SK-N-SH (cell line): ENCODE measurements at regions not wholly inside any gene's neighbourhood (a gene's known extent, or its start where the extent isn't known, plus 50 kb on each side); places are given as distances from the start of the nearest gene placed in this dataset.

Experiments used
- CTCF ChIA-PET: fragments of 300-600, 350-600 bp; formaldehyde crosslinking; extraction: SDS; loops from one replicate; lab custom pipeline; 2021; lab: Yijun Ruan, JAX
- POLR2A ChIA-PET: fragments of 350-600 bp; sonication (Branson Sonifier 250); formaldehyde crosslinking; extraction: SDS; loops from one replicate; lab custom pipeline; 2020; ENCODE audit warnings: antibody characterized with exemption, inconsistent platforms; lab: Yijun Ruan, JAX
- DNase-seq: peaks from one replicate; pipeline ENCODE4 v3.0.0; 2012
- H2AFZ ChIP-seq: fragments of 200-600 bp; sonication (generic); 2 replicates; pipeline ENCODE4 v1.8.1; 2016; ENCODE audit warnings: antibody characterized with exemption, mild to moderate bottlenecking, low read depth
- H3F3A ChIP-seq: fragments of 200-600 bp; sonication (generic); replicated peaks from 2 replicates; pipeline ENCODE3; 2016; ENCODE audit warnings: antibody characterized with exemption, mild to moderate bottlenecking; ENCODE audit not compliant: insufficient read depth
- H3K27ac ChIP-seq, 2 experiments: fragments of 200-500 bp in 1 of 2; fragments of 200-600 bp in 1 of 2; sonication (Bioruptor generic) in 1 of 2; sonication (generic), shearing (Covaris generic) in 1 of 2; 2 replicates each; pipeline versions ENCODE4 v1.5.1 to v1.6.1; 2014 to 2016; ENCODE audit warnings: low read depth in 2 of 2, inconsistent platforms in 1 of 2, low read length in 1 of 2, mild to moderate bottlenecking in 1 of 2, mixed read lengths in 1 of 2
- H3K27me3 ChIP-seq: fragments of 200-600 bp; sonication (generic), shearing (Covaris generic); 2 replicates; pipeline ENCODE4 v1.6.1; 2016; ENCODE audit warnings: mixed run types; ENCODE audit not compliant: insufficient read depth
- H3K36me3 ChIP-seq, 2 experiments: fragments of 200-500 bp in 1 of 2; fragments of 200-600 bp in 1 of 2; sonication (Bioruptor generic) in 1 of 2; sonication (generic) in 1 of 2; replicated peaks in 1 of 2; 2 replicates each; pipeline versions ENCODE3 to v1.5.1; 2014 to 2016; ENCODE audit warnings: low read length in 1 of 2, mild to moderate bottlenecking in 1 of 2; ENCODE audit not compliant: insufficient read depth in 2 of 2, control insufficient read depth in 1 of 2
- H3K4me1 ChIP-seq, 2 experiments: fragments of 200-500 bp in 1 of 2; fragments of 200-600 bp in 1 of 2; sonication (Bioruptor generic) in 1 of 2; sonication (generic), shearing (Covaris generic) in 1 of 2; 2 replicates each; pipeline versions ENCODE4 v1.5.1 to v1.6.1; 2014 to 2016; ENCODE audit warnings: low read depth in 1 of 2, low read length in 1 of 2, mixed run types in 1 of 2; ENCODE audit not compliant: insufficient read depth in 2 of 2, control insufficient read depth in 1 of 2
- H3K4me2 ChIP-seq: fragments of 200-600 bp; sonication (generic), shearing (Covaris generic); 2 replicates; pipeline ENCODE4 v1.6.1; 2017; ENCODE audit warnings: mixed run types
- H3K4me3 ChIP-seq, 2 experiments: fragments of 200-500 bp in 1 of 2; fragments of 200-600 bp in 1 of 2; sonication (Bioruptor generic) in 1 of 2; sonication (generic), shearing (Covaris generic) in 1 of 2; 2 replicates each; pipeline versions ENCODE4 v1.5.1 to v1.8.1; 2014 to 2016; ENCODE audit warnings: low read depth in 2 of 2, inconsistent platforms in 1 of 2, low read length in 1 of 2, mild to moderate bottlenecking in 1 of 2, mixed read lengths in 1 of 2, moderate library complexity in 1 of 2
- H3K79me2 ChIP-seq: fragments of 200-600 bp; sonication (generic); 2 replicates; pipeline ENCODE4 v1.8.1; 2017; ENCODE audit warnings: mild to moderate bottlenecking; ENCODE audit not compliant: insufficient read depth
- H3K9ac ChIP-seq: fragments of 200-600 bp; sonication (generic); 2 replicates; pipeline ENCODE4 v1.6.1; 2017; ENCODE audit warnings: mixed run types
- H3K9me2 ChIP-seq: fragments of 200-600 bp; sonication (generic); 2 replicates; pipeline ENCODE4 v1.6.1; 2017; ENCODE audit warnings: mixed run types
- H3K9me3 ChIP-seq: fragments of 200-600 bp; sonication (generic); 2 replicates; pipeline ENCODE4 v1.6.1; 2017; ENCODE audit warnings: mixed run types, mild to moderate bottlenecking, moderate library complexity
- H4K20me1 ChIP-seq: fragments of 200-600 bp; sonication (generic); 2 replicates; pipeline ENCODE4 v1.6.1; 2017; ENCODE audit warnings: mild to moderate bottlenecking, mixed run types; ENCODE audit not compliant: insufficient read depth
- CHD2 ChIP-seq: fragments of 150-350 bp; IDR thresholded peaks from 2 replicates; pipeline ENCODE4 v1.6.1; 2018; ENCODE audit warnings: low read length; ENCODE audit not compliant: partially characterized antibody
- ELF1 ChIP-seq: IDR thresholded peaks from 2 replicates; pipeline ENCODE4 v1.4.0; 2012
- EP300 ChIP-seq, 2 experiments: IDR thresholded peaks; 2 replicates each; pipeline versions ENCODE4 v1.4.0 to v1.6.1; 2012; ENCODE audit warnings: borderline replicate concordance in 1 of 2, low read depth in 1 of 2, low read length in 1 of 2
- FOSL2 ChIP-seq: IDR thresholded peaks from 2 replicates; pipeline ENCODE4 v1.4.0; 2012; ENCODE audit warnings: low read depth, mild to moderate bottlenecking, moderate library complexity, borderline replicate concordance
- FOXJ3 ChIP-seq: sonication (generic); formaldehyde crosslinking; IDR thresholded peaks from 2 replicates; pipeline ENCODE4 v1.5.1; 2020; ENCODE audit warnings: mild to moderate bottlenecking, missing genetic modification reagents
- GABPA ChIP-seq: IDR thresholded peaks from 2 replicates; pipeline ENCODE4 v1.4.0; 2012; ENCODE audit warnings: low read depth, mild to moderate bottlenecking
- GATA2 ChIP-seq: sonication (generic); formaldehyde crosslinking; IDR thresholded peaks from 2 replicates; pipeline ENCODE4 v1.5.0; 2020; ENCODE audit warnings: mild to moderate bottlenecking, missing genetic modification reagents
- IRF3 ChIP-seq: fragments of 150-350 bp; IDR thresholded peaks from 2 replicates; pipeline ENCODE4 v1.6.1; 2016; ENCODE audit warnings: mild to moderate bottlenecking, low read depth, low read length
- PBX3 ChIP-seq: IDR thresholded peaks from 2 replicates; pipeline ENCODE4; 2012
- SIN3A ChIP-seq: IDR thresholded peaks from 2 replicates; pipeline ENCODE4 v1.6.1; 2012; ENCODE audit warnings: low read depth, mild to moderate bottlenecking, low read length, moderate library complexity, borderline replicate concordance
- SMC3 ChIP-seq: IDR thresholded peaks from 2 replicates; pipeline ENCODE4 v1.6.1; 2012; ENCODE audit warnings: low read depth, low read length, improper control_type of control experiment
- TAF1 ChIP-seq: IDR thresholded peaks from 2 replicates; pipeline ENCODE4 v1.6.1; 2012; ENCODE audit warnings: low read depth, mild to moderate bottlenecking, low read length, moderate library complexity, borderline replicate concordance
- ZBTB33 ChIP-seq: IDR thresholded peaks from 2 replicates; pipeline ENCODE4 v1.4.0; 2012; ENCODE audit warnings: low read depth, borderline replicate concordance
- WGBS: methylation state at CpG from one replicate; pipeline ENCODE4 v1.1.6; 2017; ENCODE audit warnings: low lambda C conversion rate; 5-methylcytosine and 5-hydroxymethylcytosine counted together

DNA sequence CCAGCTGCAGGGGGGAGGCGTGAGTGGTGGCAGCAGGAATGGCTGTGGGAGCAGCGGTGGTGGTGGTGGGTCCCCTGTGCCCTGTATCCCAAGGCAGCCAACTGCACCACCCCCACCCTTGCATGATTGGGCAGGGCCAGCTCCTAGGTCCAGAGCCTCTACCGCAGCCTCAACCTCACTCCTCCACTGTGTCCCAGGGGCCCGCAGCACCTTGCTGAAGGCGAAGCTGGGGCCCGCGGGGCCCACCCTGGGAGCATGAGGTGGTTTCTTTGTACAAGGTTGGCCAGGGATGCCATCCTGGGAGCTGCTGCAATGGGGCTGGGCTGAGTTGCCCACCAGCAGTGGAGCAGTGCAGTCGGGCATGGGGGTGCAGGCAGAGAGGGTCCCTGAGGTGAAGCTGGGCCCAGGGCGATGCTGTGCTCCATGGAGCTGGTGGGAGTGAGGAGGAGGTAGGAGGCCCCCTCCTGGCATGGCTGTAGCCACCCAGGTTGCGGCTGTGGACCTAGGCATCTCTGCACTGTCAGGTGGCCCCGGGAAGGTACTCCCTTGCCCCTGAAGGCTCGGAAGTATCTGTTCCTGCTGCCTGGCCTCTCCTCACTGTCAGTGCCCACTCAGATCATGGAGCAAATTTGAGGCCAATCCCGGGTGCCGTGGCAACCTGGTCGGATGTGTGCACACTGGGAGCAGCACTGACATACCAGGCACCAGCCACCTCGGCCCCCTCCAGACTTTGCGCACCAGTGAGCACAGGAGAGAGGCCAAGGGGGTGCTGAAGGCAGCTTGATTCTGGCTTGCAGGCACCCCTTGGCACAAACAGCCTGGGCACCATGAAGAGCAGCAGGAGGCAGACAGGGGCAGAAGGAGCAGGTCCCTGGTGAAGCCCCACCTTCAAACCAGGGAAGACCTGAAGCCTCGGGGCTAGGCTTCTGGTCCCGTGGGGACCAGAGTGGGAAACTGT, 60.2 kb upstream of the L3MBTL3 start:
- Histone ChIP-seq H4K20me1 (no peaks in the 10 kb centered on the region), H3F3A (no peaks in the 10 kb centered on the region), H2AFZ (no peak overlapping the region), H3K9me2 (no peaks in the 10 kb centered on the region), H3K79me2 (no peaks in the 10 kb centered on the region), H3K27ac (no peak overlapping the region), H3K4me1 (no peaks in the 10 kb centered on the region), H3K4me2 (no peak overlapping the region), H3K27me3 (no peaks in the 10 kb centered on the region), H3K4me3 (no peak overlapping the region), H3K9me3 (no peaks in the 10 kb centered on the region), H3K9ac (no peak overlapping the region)
- ChIA-PET POLR2A (no interaction called here), CTCF (no interaction called here)
- DNase-seq, result no peak
- 55% methylated on average over 11 of the region's 19 CpGs for WGBS
- TF ChIP-seq CHD2 (no peak), ELF1 (no peak), FOXJ3 (CRISPR knock-in tag) (no peak), IRF3 (no peak), FOSL2 (no peak), TAF1 (no peak), ZBTB33 (no peak), SMC3 (no peak), SIN3A (no peak), GATA2 (no peak), EP300 (IDR thresholded peaks at IDR 0.05; ENCODE audit: borderline replicate concordance in 1 of 2, low read depth in 1 of 2, low read length in 1 of 2) (no peak), PBX3 (no peak), GABPA (no peak)
- TF ChIP-seq, all 33 proteins: peak for 0
- H3K36me3 ChIP-seq, result no peaks in the 10 kb centered on the region
